NB4 (cell line): ENCODE measurements at regions not wholly inside any gene's neighbourhood (a gene's known extent, or its start where the extent isn't known, plus 50 kb on each side); places are given as distances from the start of the nearest gene placed in this dataset.

Experiments used
- CTCF ChIP-seq: IDR thresholded peaks from one replicate; pipeline ENCODE4 v1.5.1; 2012; ENCODE audit warnings: low read depth, low read length
- MYC ChIP-seq: IDR thresholded peaks from 2 replicates; pipeline ENCODE4 v1.6.1; 2011; ENCODE audit warnings: low read depth, low read length
- POLR2A ChIP-seq: IDR thresholded peaks from 2 replicates; pipeline ENCODE4 v1.6.1; 2011; ENCODE audit warnings: mild to moderate bottlenecking; ENCODE audit not compliant: insufficient read length; ENCODE audit errors: extremely low read depth

- no peak for TF ChIP-seq CTCF
- no peak for TF ChIP-seq POLR2A
- TF ChIP-seq MYC: no peak
Measured at GRCh38 chr3:127141921-127142730, 50.8 kb upstream of the PRR23E start.
